Smooth muscle cell (in vitro differentiated cells): ENCODE measurements at regions not wholly inside any gene's neighbourhood (a gene's known extent, or its start where the extent isn't known, plus 50 kb on each side); places are given as distances from the start of the nearest gene placed in this dataset.

Experiments used
- DNase-seq: peaks from one replicate; lab custom pipeline; 2025; ENCODE audit not compliant: unreplicated experiment; lab: John Stamatoyannopoulos, UW
- H2AFZ ChIP-seq: fragments of 200-600 bp; sonication (generic); 2 replicates; pipeline ENCODE4 v1.6.0; 2016; ENCODE audit warnings: antibody characterized with exemption, low read depth, mild to moderate bottlenecking
- H3F3A ChIP-seq: fragments of 200-600 bp; sonication (generic); 2 replicates; pipeline ENCODE4 v1.6.0; 2017; ENCODE audit warnings: antibody characterized with exemption, low read depth
- H3K27ac ChIP-seq: fragments of 200-600 bp; sonication (generic); 2 replicates; pipeline ENCODE4 v1.5.1; 2016; ENCODE audit warnings: low read depth, mild to moderate bottlenecking
- H3K27me3 ChIP-seq: fragments of 200-600 bp; sonication (generic); 2 replicates; pipeline ENCODE4 v1.6.1; 2016; ENCODE audit warnings: low read depth, mild to moderate bottlenecking
- H3K36me3 ChIP-seq: fragments of 200-600 bp; sonication (generic); 2 replicates; pipeline ENCODE4 v1.5.1; 2016; ENCODE audit warnings: low read depth
- H3K4me1 ChIP-seq: fragments of 200-600 bp; sonication (generic); 2 replicates; pipeline ENCODE4 v1.5.1; 2016; ENCODE audit warnings: low read depth
- H3K4me2 ChIP-seq: fragments of 200-600 bp; sonication (generic); 2 replicates; pipeline ENCODE4 v1.6.0; 2016; ENCODE audit warnings: mild to moderate bottlenecking
- H3K4me3 ChIP-seq: fragments of 200-600 bp; sonication (generic); 2 replicates; pipeline ENCODE4 v1.5.1; 2016; ENCODE audit warnings: mild to moderate bottlenecking
- H3K79me2 ChIP-seq: fragments of 200-600 bp; sonication (generic); 2 replicates; pipeline ENCODE4 v1.6.0; 2016; ENCODE audit warnings: low read depth, mild to moderate bottlenecking
- H3K9ac ChIP-seq: fragments of 200-600 bp; sonication (generic); 2 replicates; pipeline ENCODE4 v1.6.0; 2016; ENCODE audit warnings: low read depth
- H3K9me3 ChIP-seq: fragments of 200-600 bp; sonication (generic); replicated peaks from 2 replicates; pipeline ENCODE4 v1.5.1; 2016; ENCODE audit warnings: low read depth
- H4K20me1 ChIP-seq: fragments of 200-600 bp; sonication (generic); 2 replicates; pipeline ENCODE4 v1.6.0; 2016; ENCODE audit warnings: low read depth
- CTCF ChIP-seq: fragments of 200-600 bp; sonication (generic); IDR thresholded peaks from 2 replicates; pipeline ENCODE4 v1.5.1; 2017; ENCODE audit warnings: borderline replicate concordance, mild to moderate bottlenecking, antibody characterized with exemption; ENCODE audit not compliant: insufficient read depth, poor library complexity, severe bottlenecking
- WGBS: methylation state at CpG from one replicate; pipeline ENCODE4 v1.1.7; 2016; ENCODE audit warnings: low lambda C conversion rate; 5-methylcytosine and 5-hydroxymethylcytosine counted together

GRCh38 chr13:90872491-90873025 lies 474.9 kb upstream of the MIR17HG start:
- Histone ChIP-seq H3K27ac (no peak overlapping the region), H3K9me3 (no peaks in the 10 kb centered on the region), H3K4me1 (no peaks in the 10 kb centered on the region), H3K4me2 (no peak overlapping the region), H2AFZ (no peak overlapping the region), H3K9ac (no peak overlapping the region), H3K4me3 (no peak overlapping the region), H3K79me2 (no peaks in the 10 kb centered on the region), H3K27me3 (no peaks in the 10 kb centered on the region), H3F3A (no peaks in the 10 kb centered on the region), H4K20me1 (no peaks in the 10 kb centered on the region), H3K36me3 (no peaks in the 10 kb centered on the region)
- WGBS: 54% methylated on average over 4 of the region's 4 CpGs
- no peak for TF ChIP-seq CTCF
- no peak for DNase-seq

GRCh38 chr13:90880790-90881189 lies 466.7 kb upstream of the MIR17HG start:
- Histone ChIP-seq H4K20me1 (no peaks in the 10 kb centered on the region), H3K4me3 (no peak overlapping the region), H3K4me2 (no peak overlapping the region), H3K9me3 (no peaks in the 10 kb centered on the region), H2AFZ (no peak overlapping the region), H3K4me1 (no peaks in the 10 kb centered on the region), H3K36me3 (no peaks in the 10 kb centered on the region), H3K27me3 (no peaks in the 10 kb centered on the region), H3K27ac (no peak overlapping the region), H3K79me2 (no peaks in the 10 kb centered on the region), H3F3A (no peaks in the 10 kb centered on the region), H3K9ac (no peak overlapping the region)
- WGBS: 94% methylated on average over 5 of the region's 5 CpGs
- no peak for DNase-seq
- no peak for TF ChIP-seq CTCF

GRCh38 chr13:90882551-90882950 lies 464.9 kb upstream of the MIR17HG start:
- Histone ChIP-seq H3K4me3 (no peak overlapping the region), H3K27ac (no peak overlapping the region), H3K9ac (no peak overlapping the region), H3K27me3 (no peaks in the 10 kb centered on the region), H3K4me2 (no peak overlapping the region), H2AFZ (no peak overlapping the region), H4K20me1 (no peaks in the 10 kb centered on the region), H3K36me3 (no peaks in the 10 kb centered on the region), H3K4me1 (no peaks in the 10 kb centered on the region), H3K79me2 (no peaks in the 10 kb centered on the region), H3F3A (no peaks in the 10 kb centered on the region), H3K9me3 (no peaks in the 10 kb centered on the region)
- TF ChIP-seq CTCF: no peak
- DNase-seq: no peak
- 95% methylated on average over 6 of the region's 6 CpGs for WGBS

GRCh38 chr13:90883592-90883991 lies 463.9 kb upstream of the MIR17HG start:
- no peak for DNase-seq
- Histone ChIP-seq H3K4me3 (no peak overlapping the region), H3K27ac (no peak overlapping the region), H3K4me2 (no peak overlapping the region), H3K27me3 (no peaks in the 10 kb centered on the region), H3K4me1 (no peaks in the 10 kb centered on the region), H3K36me3 (no peaks in the 10 kb centered on the region), H3K9ac (no peak overlapping the region), H3K79me2 (no peaks in the 10 kb centered on the region), H4K20me1 (no peaks in the 10 kb centered on the region), H3K9me3 (no peaks in the 10 kb centered on the region), H2AFZ (no peak overlapping the region), H3F3A (no peaks in the 10 kb centered on the region)
- TF ChIP-seq CTCF: peak; percentile 27
- WGBS: 96% methylated on average over 2 of the region's 2 CpGs
